Activated naive CD8-positive, alpha-beta T cell treated with anti-CD3 and anti-CD28 coated beads, Interleukin-2, amount 10 ng/mL, durations not matched to agents 7 days and 5 days (primary cell): ENCODE measurements at regions not wholly inside any gene's neighbourhood (a gene's known extent, or its start where the extent isn't known, plus 50 kb on each side); places are given as distances from the start of the nearest gene placed in this dataset.

ENCODE experiments used
- ATAC-seq: fragments of 150-1000 bp; cut with Tn5 transposase; one replicate; pipeline ENCODE4 v1.10.0; 2021; ENCODE audit warnings: low read depth, moderate library complexity
- POLR2A ChIA-PET: fragments of 350-600 bp; sonication (Branson Sonifier 250); formaldehyde crosslinking; loops from one replicate; lab custom pipeline; 2021; ENCODE audit warnings: antibody characterized with exemption; lab: Charles Lee
- DNase-seq: peaks from one replicate; pipeline ENCODE4 v3.0.0; 2021
- H3K27ac Mint-ChIP-seq: one replicate; pipeline ENCODE4 v1.8.0; 2022; ENCODE audit warnings: mild to moderate bottlenecking, mixed read lengths
- H3K27me3 Mint-ChIP-seq: one replicate; pipeline ENCODE4 v1.8.0; 2022; ENCODE audit warnings: mild to moderate bottlenecking, moderate library complexity, mixed read lengths
- H3K36me3 Mint-ChIP-seq: one replicate; pipeline ENCODE4 v1.8.0; 2021; ENCODE audit warnings: mild to moderate bottlenecking, mixed read lengths
- H3K4me1 Mint-ChIP-seq: one replicate; pipeline ENCODE4 v1.8.0; 2021; ENCODE audit warnings: mixed read lengths
- H3K4me3 Mint-ChIP-seq: one replicate; pipeline ENCODE4 v1.8.0; 2022; ENCODE audit warnings: mild to moderate bottlenecking, moderate library complexity, mixed read lengths
- H3K9me3 Mint-ChIP-seq: one replicate; pipeline ENCODE4 v1.8.0; 2021; ENCODE audit warnings: mixed read lengths

- H3K9me3 Mint-ChIP-seq = no peaks in the 10 kb centered on the region
- DNase-seq (no peak), ATAC-seq (no peak)
Observed at GRCh38 chr10:83289373-83289772, 849.9 kb upstream of the GHITM start.

GRCh38 chr10:83289948-83290347, 849.4 kb upstream of the GHITM start:
- Mint-ChIP-seq H3K4me3 (no peak overlapping the region), H3K36me3 (no peaks in the 10 kb centered on the region), H3K9me3 (no peaks in the 10 kb centered on the region), H3K27ac (no peak overlapping the region), H3K27me3 (no peaks in the 10 kb centered on the region), H3K4me1 (no peaks in the 10 kb centered on the region)
- ATAC-seq = no peak
- no peak for DNase-seq
- POLR2A ChIA-PET = no interaction called here

More at GRCh38 chr10:83289373-83289772, 849.9 kb upstream of the GHITM start:
- Mint-ChIP-seq H3K27ac (no peak overlapping the region), H3K36me3 (no peaks in the 10 kb centered on the region), H3K4me1 (no peaks in the 10 kb centered on the region), H3K27me3 (no peaks in the 10 kb centered on the region), H3K4me3 (no peak overlapping the region)
- POLR2A ChIA-PET = no interaction called here

- Mint-ChIP-seq H3K9me3 (peaks cover 3% of the 10 kb centered on the region), H3K27me3 (no peaks in the 10 kb centered on the region), H3K4me1 (no peaks in the 10 kb centered on the region), H3K36me3 (no peaks in the 10 kb centered on the region), H3K27ac (no peak overlapping the region), H3K4me3 (no peak overlapping the region)
- POLR2A ChIA-PET = no interaction called here
- DNase-seq = no peak
- ATAC-seq = no peak
Observed at GRCh38 chr10:83301732-83302131, 837.6 kb upstream of the GHITM start.

- H3K9me3 Mint-ChIP-seq = peaks cover 3% of the 10 kb centered on the region
- POLR2A ChIA-PET = no interaction called here
- H3K27ac Mint-ChIP-seq = no peak overlapping the region
- ATAC-seq (no peak), DNase-seq (no peak)
- no peaks in the 10 kb centered on the region for H3K4me1 Mint-ChIP-seq
- no peak overlapping the region for H3K4me3 Mint-ChIP-seq
- no peaks in the 10 kb centered on the region for H3K27me3 Mint-ChIP-seq
- H3K36me3 Mint-ChIP-seq = no peaks in the 10 kb centered on the region
Observed at GRCh38 chr10:83302623-83303022, 836.7 kb upstream of the GHITM start.

GRCh38 chr10:83310688-83311087, 828.6 kb upstream of the GHITM start:
- ATAC-seq (no peak), DNase-seq (no peak)
- Mint-ChIP-seq H3K9me3 (no peaks in the 10 kb centered on the region), H3K36me3 (no peaks in the 10 kb centered on the region), H3K27ac (no peak overlapping the region), H3K4me3 (no peak overlapping the region), H3K27me3 (no peaks in the 10 kb centered on the region), H3K4me1 (no peaks in the 10 kb centered on the region)
- POLR2A ChIA-PET = no interaction called here

GRCh38 chr10:83312570-83312969, 826.7 kb upstream of the GHITM start:
- Mint-ChIP-seq H3K4me3 (no peak overlapping the region), H3K36me3 (no peaks in the 10 kb centered on the region), H3K27ac (no peak overlapping the region), H3K9me3 (no peaks in the 10 kb centered on the region), H3K4me1 (no peaks in the 10 kb centered on the region), H3K27me3 (no peaks in the 10 kb centered on the region)
- DNase-seq = no peak
- ATAC-seq = no peak
- POLR2A ChIA-PET = no interaction called here

- POLR2A ChIA-PET = no interaction called here
- Mint-ChIP-seq H3K27me3 (no peaks in the 10 kb centered on the region), H3K9me3 (peaks cover 2% of the 10 kb centered on the region), H3K4me3 (no peak overlapping the region), H3K27ac (no peak overlapping the region), H3K4me1 (no peaks in the 10 kb centered on the region), H3K36me3 (no peaks in the 10 kb centered on the region)
- ATAC-seq (no peak), DNase-seq (no peak)
Observed at GRCh38 chr10:83332690-83333089, 806.6 kb upstream of the GHITM start.

- H3K27me3 Mint-ChIP-seq = no peaks in the 10 kb centered on the region
- no peaks in the 10 kb centered on the region for H3K4me1 Mint-ChIP-seq
- peaks cover 3% of the 10 kb centered on the region for H3K9me3 Mint-ChIP-seq
- no peak overlapping the region for H3K4me3 Mint-ChIP-seq
- POLR2A ChIA-PET = no interaction called here
- H3K27ac Mint-ChIP-seq = no peak overlapping the region
- ATAC-seq = no peak
- no peak for DNase-seq
- H3K36me3 Mint-ChIP-seq = no peaks in the 10 kb centered on the region
Observed at GRCh38 chr10:83333566-83333965, 805.7 kb upstream of the GHITM start.

GRCh38 chr10:83343676-83344075, 795.6 kb upstream of the GHITM start:
- no peak for DNase-seq
- Mint-ChIP-seq H3K27me3 (no peaks in the 10 kb centered on the region), H3K9me3 (peaks cover 12% of the 10 kb centered on the region), H3K36me3 (no peaks in the 10 kb centered on the region), H3K4me3 (no peak overlapping the region), H3K27ac (no peak overlapping the region), H3K4me1 (no peaks in the 10 kb centered on the region)
- POLR2A ChIA-PET = no interaction called here
- ATAC-seq = no peak

- Mint-ChIP-seq H3K27me3 (no peaks in the 10 kb centered on the region), H3K36me3 (no peaks in the 10 kb centered on the region), H3K4me3 (no peak overlapping the region), H3K4me1 (no peaks in the 10 kb centered on the region), H3K27ac (no peak overlapping the region), H3K9me3 (peaks cover 9% of the 10 kb centered on the region)
- POLR2A ChIA-PET = no interaction called here
- ATAC-seq (no peak), DNase-seq (no peak)
Observed at GRCh38 chr10:83346266-83346910, 792.9 kb upstream of the GHITM start.

- H3K4me3 Mint-ChIP-seq = no peak overlapping the region
- no peak overlapping the region for H3K27ac Mint-ChIP-seq
- ATAC-seq (no peak), DNase-seq (no peak)
- no peaks in the 10 kb centered on the region for H3K36me3 Mint-ChIP-seq
- POLR2A ChIA-PET = no interaction called here
- peaks cover 1% of the 10 kb centered on the region for H3K9me3 Mint-ChIP-seq
- no peaks in the 10 kb centered on the region for H3K4me1 Mint-ChIP-seq
- no peaks in the 10 kb centered on the region for H3K27me3 Mint-ChIP-seq
Observed at GRCh38 chr10:83352588-83352987, 786.7 kb upstream of the GHITM start.

GRCh38 chr10:83354456-83354855, 784.9 kb upstream of the GHITM start:
- ATAC-seq = no peak

GRCh38 chr10:83357004-83357403, 782.3 kb upstream of the GHITM start:
- H3K4me3 Mint-ChIP-seq = no peak overlapping the region
- DNase-seq (no peak), ATAC-seq (no peak)
- H3K4me1 Mint-ChIP-seq = no peaks in the 10 kb centered on the region
- H3K27ac Mint-ChIP-seq = no peak overlapping the region
- POLR2A ChIA-PET = no interaction called here
- H3K36me3 Mint-ChIP-seq = no peaks in the 10 kb centered on the region
- H3K9me3 Mint-ChIP-seq = peaks cover 3% of the 10 kb centered on the region
- H3K27me3 Mint-ChIP-seq = no peaks in the 10 kb centered on the region

More at GRCh38 chr10:83354456-83354855, 784.9 kb upstream of the GHITM start:
- POLR2A ChIA-PET = no interaction called here
- Mint-ChIP-seq H3K4me3 (no peak overlapping the region), H3K4me1 (no peaks in the 10 kb centered on the region), H3K9me3 (peaks cover 1% of the 10 kb centered on the region), H3K27ac (no peak overlapping the region), H3K36me3 (no peaks in the 10 kb centered on the region), H3K27me3 (no peaks in the 10 kb centered on the region)
- DNase-seq = no peak

GRCh38 chr10:83357627-83358026, 781.7 kb upstream of the GHITM start:
- peaks cover 3% of the 10 kb centered on the region for H3K9me3 Mint-ChIP-seq
- H3K27ac Mint-ChIP-seq = no peak overlapping the region
- POLR2A ChIA-PET = no interaction called here
- H3K4me1 Mint-ChIP-seq = no peaks in the 10 kb centered on the region
- no peak for DNase-seq
- no peak for ATAC-seq
- no peak overlapping the region for H3K4me3 Mint-ChIP-seq
- no peaks in the 10 kb centered on the region for H3K36me3 Mint-ChIP-seq
- H3K27me3 Mint-ChIP-seq = no peaks in the 10 kb centered on the region

GRCh38 chr10:83367036-83367435, 772.3 kb upstream of the GHITM start:
- ATAC-seq (no peak), DNase-seq (no peak)
- H3K27ac Mint-ChIP-seq = no peak overlapping the region
- POLR2A ChIA-PET = no interaction called here
- H3K4me3 Mint-ChIP-seq = no peak overlapping the region
- H3K27me3 Mint-ChIP-seq = no peaks in the 10 kb centered on the region
- H3K4me1 Mint-ChIP-seq = no peaks in the 10 kb centered on the region
- no peaks in the 10 kb centered on the region for H3K36me3 Mint-ChIP-seq
- H3K9me3 Mint-ChIP-seq = no peaks in the 10 kb centered on the region
